A673 (cell line): ENCODE measurements at regions not wholly inside any gene's neighbourhood (a gene's known extent, or its start where the extent isn't known, plus 50 kb on each side); places are given as distances from the start of the nearest gene placed in this dataset.

Experiments
- BruUV-seq: library from RNA; stranded (reverse); fragments of 400-500 nt; replicated peaks from 2 replicates; lab custom pipeline; 2021; lab: Mats Ljungman, UMichigan
- CTCF ChIA-PET: fragments of 300-600 bp; sonication (Branson Sonifier 250); formaldehyde crosslinking; loops from one replicate; lab custom pipeline; 2022; ENCODE audit warnings: antibody characterized with exemption; lab: Charles Lee
- POLR2A ChIA-PET: fragments of 300-600 bp; sonication (Branson Sonifier 250); formaldehyde crosslinking; loops from one replicate; lab custom pipeline; 2022; ENCODE audit warnings: antibody characterized with exemption; ENCODE audit not compliant: low non-redundant PET; lab: Charles Lee
- DNase-seq: peaks from one replicate; pipeline ENCODE4 v3.0.0-alpha.2; 2015; ENCODE audit warnings: low spot score
- H3K27ac ChIP-seq: fragments of 200-600 bp; sonication (generic); 2 replicates; pipeline ENCODE4 v1.5.1; 2016; ENCODE audit warnings: mixed run types, low read depth, mild to moderate bottlenecking, mixed read lengths, antibody characterized with exemption, low read length; ENCODE audit not compliant: poor library complexity, severe bottlenecking
- H3K27me3 ChIP-seq: fragments of 200-600 bp; sonication (generic); replicated peaks from 2 replicates; pipeline ENCODE4 v1.6.1; 2017; ENCODE audit warnings: mixed run types, low read depth, mild to moderate bottlenecking, mixed read lengths, antibody characterized with exemption, low read length; ENCODE audit not compliant: insufficient read depth, poor library complexity
- H3K36me3 ChIP-seq: fragments of 200-600 bp; sonication (generic); 2 replicates; pipeline ENCODE4 v1.6.1; 2016; ENCODE audit warnings: mixed run types, mild to moderate bottlenecking, mixed read lengths, antibody characterized with exemption, low read length; ENCODE audit not compliant: insufficient read depth, poor library complexity, severe bottlenecking
- H3K4me1 ChIP-seq: fragments of 200-600 bp; sonication (generic); 2 replicates; pipeline ENCODE4 v1.6.1; 2017; ENCODE audit warnings: mixed run types, mild to moderate bottlenecking, mixed read lengths, antibody characterized with exemption, low read length; ENCODE audit not compliant: insufficient read depth, poor library complexity, severe bottlenecking
- H3K4me3 ChIP-seq: fragments of 200-600 bp; sonication (generic); 2 replicates; pipeline ENCODE4 v1.5.1; 2016; ENCODE audit warnings: low read depth, mixed run types, mild to moderate bottlenecking, mixed read lengths, low read length; ENCODE audit not compliant: poor library complexity, severe bottlenecking
- H3K9me3 ChIP-seq: fragments of 200-600 bp; sonication (generic); 2 replicates; pipeline ENCODE4 v1.6.1; 2016; ENCODE audit warnings: mixed run types, low read depth, mild to moderate bottlenecking, mixed read lengths, antibody characterized with exemption, low read length; ENCODE audit not compliant: poor library complexity, severe bottlenecking
- CTCF ChIP-seq: fragments of 300-800, 200-600 bp; sonication (generic); conservative IDR thresholded peaks from 2 replicates; pipeline ENCODE4 v1.5.1; 2017; ENCODE audit warnings: low read depth, mild to moderate bottlenecking, antibody characterized with exemption, low read length, moderate library complexity, mixed read lengths
- EZH2 ChIP-seq: fragments of 200-600 bp; sonication (generic); IDR thresholded peaks from 2 replicates; pipeline ENCODE4 v1.6.1; 2017; ENCODE audit warnings: borderline replicate concordance, low read depth, mild to moderate bottlenecking, mixed read lengths, antibody characterized with exemption, low read length; ENCODE audit not compliant: poor library complexity, severe bottlenecking
- intact Hi-C: fragments of 100-400 bp; cut with micrococcal nuclease; formaldehyde crosslinking; loops from one replicate; pipeline ENCODE4 v1.10.0; 2022; ENCODE audit not compliant: unreplicated experiment

GRCh38 chr3:124572851-124573405, 157.3 kb upstream of the UMPS start:
- no TSS peak for BruUV-seq
- CTCF ChIA-PET, result no interaction called here
- POLR2A ChIA-PET, result no interaction called here

GRCh38 chr3:124574012-124574411, 156.2 kb upstream of the UMPS start:
- H3K4me3 ChIP-seq, result no peak overlapping the region
- ChIA-PET POLR2A (no interaction called here), CTCF (no interaction called here)
- no peaks in the 10 kb centered on the region for H3K4me1 ChIP-seq
- no peak for TF ChIP-seq EZH2
- TF ChIP-seq CTCF, result no peak
- intact Hi-C loops, result no loop called here
- no peak overlapping the region for H3K27ac ChIP-seq
- DNase-seq, result no peak
- no peaks in the 10 kb centered on the region for H3K9me3 ChIP-seq
- H3K36me3 ChIP-seq, result no peaks in the 10 kb centered on the region
- BruUV-seq, result no TSS peak
- H3K27me3 ChIP-seq, result no peaks in the 10 kb centered on the region

More at GRCh38 chr3:124572851-124573405, 157.3 kb upstream of the UMPS start:
- no peak for DNase-seq
- no peaks in the 10 kb centered on the region for H3K4me1 ChIP-seq
- no peak overlapping the region for H3K4me3 ChIP-seq
- H3K27me3 ChIP-seq, result no peaks in the 10 kb centered on the region
- H3K9me3 ChIP-seq, result no peaks in the 10 kb centered on the region
- H3K27ac ChIP-seq, result no peak overlapping the region
- H3K36me3 ChIP-seq, result no peaks in the 10 kb centered on the region
- TF ChIP-seq CTCF (no peak), EZH2 (no peak)
- intact Hi-C loops, result no loop called here

- Histone ChIP-seq H3K36me3 (no peaks in the 10 kb centered on the region), H3K27ac (no peak overlapping the region), H3K4me3 (no peak overlapping the region), H3K9me3 (no peaks in the 10 kb centered on the region), H3K4me1 (no peaks in the 10 kb centered on the region), H3K27me3 (no peaks in the 10 kb centered on the region)
- CTCF ChIA-PET, result no interaction called here
- no TSS peak for BruUV-seq
- DNase-seq, result no peak
- POLR2A ChIA-PET, result no interaction called here
- intact Hi-C loops, result no loop called here
- TF ChIP-seq EZH2, result no peak
- TF ChIP-seq CTCF, result no peak
These were observed 153.4 kb upstream of the UMPS start for GRCh38 chr3:124576565-124577493.
